Liver (tissue), 8 donors: ENCODE measurements at regions not wholly inside any gene's neighbourhood (a gene's known extent, or its start where the extent isn't known, plus 50 kb on each side); places are given as distances from the start of the nearest gene placed in this dataset.

ENCODE experiments used
- DNase-seq: peaks from one replicate; pipeline ENCODE4 v3.0.0-alpha.2; 2017; ENCODE audit warnings: low spot score
- H3K27ac ChIP-seq, 2 donors: one replicate each; pipeline ENCODE4 v1.7.0; 2013; ENCODE audit warnings: inconsistent platforms in 2 of 2, low read length in 2 of 2, control low read depth in 1 of 2, low read depth in 1 of 2, mild to moderate bottlenecking in 1 of 2
- H3K27me3 ChIP-seq, 4 donors: one replicate each; pipeline versions ENCODE4 v1.6.1 to v1.7.0; 2013; ENCODE audit warnings: low read length in 3 of 4, inconsistent platforms in 1 of 4, mild to moderate bottlenecking in 1 of 4, moderate library complexity in 1 of 4; ENCODE audit not compliant: control insufficient read depth in 4 of 4, insufficient read depth in 4 of 4
- H3K36me3 ChIP-seq, 4 donors: one replicate each; pipeline versions ENCODE4 v1.6.1 to v1.7.0; 2013; ENCODE audit warnings: low read length in 3 of 4, mild to moderate bottlenecking in 3 of 4, low read depth in 1 of 4, moderate library complexity in 1 of 4; ENCODE audit not compliant: control insufficient read depth in 4 of 4, insufficient read depth in 3 of 4
- H3K4me1 ChIP-seq, 4 donors: one replicate each; pipeline versions ENCODE4 v1.6.1 to v1.7.0; 2013; ENCODE audit warnings: low read length in 3 of 4, mild to moderate bottlenecking in 3 of 4, moderate library complexity in 1 of 4; ENCODE audit not compliant: control insufficient read depth in 4 of 4, insufficient read depth in 4 of 4
- H3K4me3 ChIP-seq, 3 donors: one replicate each; pipeline versions ENCODE4 v1.6.1 to v1.7.0; 2013; ENCODE audit warnings: low read length in 3 of 3, control low read depth in 1 of 3, low read depth in 1 of 3, mild to moderate bottlenecking in 1 of 3
- H3K9ac ChIP-seq, 2 donors: one replicate each; pipeline ENCODE4 v1.7.0; 2013; ENCODE audit warnings: low read length in 2 of 2, mild to moderate bottlenecking in 2 of 2, moderate library complexity in 2 of 2, control low read depth in 1 of 2, low read depth in 1 of 2
- H3K9me3 ChIP-seq, 4 donors: one replicate each; pipeline versions ENCODE4 v1.6.1 to v1.7.0; 2013; ENCODE audit warnings: low read length in 3 of 4; ENCODE audit not compliant: control insufficient read depth in 4 of 4
- ATF3 ChIP-seq: IDR thresholded peaks from 2 replicates; pipeline ENCODE4 v1.6.1; 2016; ENCODE audit warnings: antibody characterized with exemption
- CTCF ChIP-seq: fragments of 150-350 bp; IDR thresholded peaks from 2 replicates; pipeline ENCODE4 v1.5.1; 2017; ENCODE audit warnings: improper control_type of control experiment, low read depth, low read length; ENCODE audit not compliant: missing input control
- EGR1 ChIP-seq, 2 donors: IDR thresholded peaks; 2 replicates each; pipeline ENCODE4 v1.6.1; 2016 to 2018; ENCODE audit warnings: antibody characterized with exemption in 2 of 2, low read depth in 2 of 2
- FOXA1 ChIP-seq: IDR thresholded peaks from 2 replicates; pipeline ENCODE4 v1.6.1; 2016; ENCODE audit warnings: antibody characterized with exemption
- FOXA2 ChIP-seq: IDR thresholded peaks from 2 replicates; pipeline ENCODE4 v1.6.1; 2016; ENCODE audit warnings: antibody characterized with exemption
- GABPA ChIP-seq, 2 donors: IDR thresholded peaks in 1 of 2; conservative IDR thresholded peaks in 1 of 2; 2 replicates each; pipeline ENCODE4 v1.6.1; 2016; ENCODE audit warnings: antibody characterized with exemption in 2 of 2, mild to moderate bottlenecking in 1 of 2, moderate library complexity in 1 of 2
- HNF4A ChIP-seq, 2 donors: conservative IDR thresholded peaks; 2 replicates each; pipeline ENCODE4 v1.6.1; 2016; ENCODE audit warnings: antibody characterized with exemption in 2 of 2, mild to moderate bottlenecking in 2 of 2
- HNF4G ChIP-seq: IDR thresholded peaks from 2 replicates; pipeline ENCODE4 v1.6.1; 2016; ENCODE audit warnings: antibody characterized with exemption
- JUND ChIP-seq, 2 donors: IDR thresholded peaks; 2 replicates each; pipeline ENCODE4 v1.6.1; 2016; ENCODE audit warnings: antibody characterized with exemption in 2 of 2
- MAX ChIP-seq: IDR thresholded peaks from 2 replicates; pipeline ENCODE4 v1.6.1; 2016; ENCODE audit warnings: antibody characterized with exemption
- NR2F2 ChIP-seq: IDR thresholded peaks from 2 replicates; pipeline ENCODE4 v1.6.1; 2016; ENCODE audit warnings: antibody characterized with exemption
- RAD21 ChIP-seq, 2 donors: IDR thresholded peaks; 2 replicates each; pipeline ENCODE4 v1.6.1; 2016; ENCODE audit warnings: antibody characterized with exemption in 2 of 2, mild to moderate bottlenecking in 2 of 2
- REST ChIP-seq: IDR thresholded peaks from 2 replicates; pipeline ENCODE4 v1.6.1; 2016; ENCODE audit warnings: antibody characterized with exemption, mild to moderate bottlenecking
- RXRA ChIP-seq, 2 donors: IDR thresholded peaks; 2 replicates each; pipeline ENCODE4 v1.6.1; 2017 to 2018; ENCODE audit warnings: antibody characterized with exemption in 2 of 2, mild to moderate bottlenecking in 1 of 2
- SP1 ChIP-seq: IDR thresholded peaks from 2 replicates; pipeline ENCODE4 v1.6.1; 2018; ENCODE audit warnings: antibody characterized with exemption, mild to moderate bottlenecking
- TAF1 ChIP-seq: conservative IDR thresholded peaks from 2 replicates; pipeline ENCODE4 v1.6.1; 2016; ENCODE audit warnings: antibody characterized with exemption, mild to moderate bottlenecking
- YY1 ChIP-seq: IDR thresholded peaks from 2 replicates; pipeline ENCODE4 v1.6.1; 2016; ENCODE audit warnings: antibody characterized with exemption, mild to moderate bottlenecking
- WGBS: extraction: QIAGEN DNeasy Blood & Tissue Kit; methylation state at CpG from one replicate; pipeline ENCODE4 v1.1.7; 2013; 5-methylcytosine and 5-hydroxymethylcytosine counted together
- TF ChIP-seq, protein P1 (sequence below): IDR thresholded peaks from 2 replicates; pipeline ENCODE4 v1.6.1; 2016; ENCODE audit warnings: antibody characterized with exemption
- donor health status: healthy.
- donor health status: healthy.
- donor health status: healthy.
- donor health status: healthy.
- donor health status: healthy.

DNA sequence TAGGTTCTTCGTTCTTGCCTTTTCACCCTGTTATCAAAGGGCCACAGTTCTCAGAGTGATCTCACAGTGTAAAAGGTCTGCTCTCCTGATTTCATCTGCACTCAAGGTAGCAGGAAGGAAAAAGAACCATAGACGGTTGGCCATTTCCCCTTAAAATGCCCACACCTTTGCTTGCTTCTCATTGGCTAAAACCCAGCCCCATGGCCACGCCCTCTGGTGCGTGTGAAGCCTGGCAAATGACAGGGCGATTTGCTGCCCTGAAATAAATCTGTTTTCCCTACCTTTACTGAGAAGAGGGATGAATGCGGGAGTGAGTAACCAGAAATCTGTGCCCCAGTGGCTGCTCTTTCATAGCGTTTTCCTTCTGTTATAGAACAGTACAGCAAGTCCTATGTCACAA lies 269.3 kb downstream of the POU4F1 start:
- Histone ChIP-seq H3K4me3 (no peak overlapping the region), H3K27ac (no peak overlapping the region), H3K27me3 (peaks cover 0 to 5% (median 0%) of the 10 kb centered on the region in 4 donors), H3K9me3 (no peaks in the 10 kb centered on the region), H3K36me3 (no peaks in the 10 kb centered on the region), H3K9ac (no peak overlapping the region), H3K4me1 (no peaks in the 10 kb centered on the region)
- no peak for DNase-seq
- TF ChIP-seq RXRA (IDR thresholded peaks at IDR 0.05) (no peak), YY1 (no peak), FOXA1 (no peak), SP1 (no peak), CTCF (no peak), ATF3 (no peak), RAD21 (IDR thresholded peaks at IDR 0.05) (no peak), FOXA2 (no peak), JUND (IDR thresholded peaks at IDR 0.05) (no peak), TAF1 (no peak), GABPA (IDR thresholded peaks at IDR 0.05 in 1 of 2, conservative IDR thresholded peaks at IDR 0.05 in 1 of 2) (no peak), NR2F2 (no peak), HNF4G (no peak), EGR1 (IDR thresholded peaks at IDR 0.05; ENCODE audit: low read depth in 2 of 2) (no peak), MAX (no peak), REST (no peak), HNF4A (conservative IDR thresholded peaks at IDR 0.05) (no peak)
- TF ChIP-seq, protein P1, sequence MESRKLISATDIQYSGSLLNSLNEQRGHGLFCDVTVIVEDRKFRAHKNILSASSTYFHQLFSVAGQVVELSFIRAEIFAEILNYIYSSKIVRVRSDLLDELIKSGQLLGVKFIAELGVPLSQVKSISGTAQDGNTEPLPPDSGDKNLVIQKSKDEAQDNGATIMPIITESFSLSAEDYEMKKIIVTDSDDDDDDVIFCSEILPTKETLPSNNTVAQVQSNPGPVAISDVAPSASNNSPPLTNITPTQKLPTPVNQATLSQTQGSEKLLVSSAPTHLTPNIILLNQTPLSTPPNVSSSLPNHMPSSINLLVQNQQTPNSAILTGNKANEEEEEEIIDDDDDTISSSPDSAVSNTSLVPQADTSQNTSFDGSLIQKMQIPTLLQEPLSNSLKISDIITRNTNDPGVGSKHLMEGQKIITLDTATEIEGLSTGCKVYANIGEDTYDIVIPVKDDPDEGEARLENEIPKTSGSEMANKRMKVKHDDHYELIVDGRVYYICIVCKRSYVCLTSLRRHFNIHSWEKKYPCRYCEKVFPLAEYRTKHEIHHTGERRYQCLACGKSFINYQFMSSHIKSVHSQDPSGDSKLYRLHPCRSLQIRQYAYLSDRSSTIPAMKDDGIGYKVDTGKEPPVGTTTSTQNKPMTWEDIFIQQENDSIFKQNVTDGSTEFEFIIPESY = no peak
- WGBS = 64% methylated on average over 7 of the region's 7 CpGs

DNA sequence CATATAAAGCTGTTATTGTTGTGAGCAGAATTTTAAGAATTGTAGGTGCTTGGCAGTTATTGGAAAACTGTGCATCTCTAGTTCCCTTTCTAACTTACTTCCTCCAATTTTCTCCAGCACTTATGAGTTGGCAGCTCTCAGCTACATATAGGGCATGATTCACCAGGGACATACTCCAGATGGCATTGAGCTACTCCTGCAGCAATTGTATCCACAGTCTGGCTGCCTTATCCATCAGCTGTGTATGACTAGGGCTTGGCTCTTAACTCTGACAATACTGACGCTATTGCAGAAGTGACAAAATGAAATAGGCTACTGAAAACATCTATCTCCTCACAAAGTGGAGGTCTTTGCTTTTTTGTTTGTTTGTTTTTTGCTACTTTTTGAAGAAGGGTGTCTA lies 276.7 kb downstream of the POU4F1 start:
- H3K4me1 ChIP-seq = no peaks in the 10 kb centered on the region
- H3K27ac ChIP-seq = no peak overlapping the region
- H3K9me3 ChIP-seq = no peaks in the 10 kb centered on the region
- H3K9ac ChIP-seq = no peak overlapping the region
- WGBS = 84% methylated on average over 1 of the region's 1 CpG
- no peak overlapping the region for H3K4me3 ChIP-seq
- no peak for DNase-seq
- no peaks in the 10 kb centered on the region for H3K36me3 ChIP-seq
- no peaks in the 10 kb centered on the region for H3K27me3 ChIP-seq
- TF ChIP-seq JUND (IDR thresholded peaks at IDR 0.05) (no peak), RXRA (IDR thresholded peaks at IDR 0.05) (no peak), SP1 (no peak), TAF1 (no peak), YY1 (no peak), FOXA1 (no peak), MAX (no peak), HNF4A (conservative IDR thresholded peaks at IDR 0.05) (no peak), GABPA (IDR thresholded peaks at IDR 0.05 in 1 of 2, conservative IDR thresholded peaks at IDR 0.05 in 1 of 2) (no peak), RAD21 (IDR thresholded peaks at IDR 0.05) (no peak), CTCF (no peak), NR2F2 (no peak), ATF3 (no peak)
